Liver (tissue), 3 donors: ENCODE measurements at regions not wholly inside any gene's neighbourhood (a gene's known extent, or its start where the extent isn't known, plus 50 kb on each side); places are given as distances from the start of the nearest gene placed in this dataset.

Experiments
- CTCF ChIP-seq: fragments of 150-350 bp; IDR thresholded peaks from 2 replicates; pipeline ENCODE4 v1.5.1; 2017; ENCODE audit warnings: improper control_type of control experiment, low read depth, low read length; ENCODE audit not compliant: missing input control
- GABPA ChIP-seq, 2 donors: IDR thresholded peaks in 1 of 2; conservative IDR thresholded peaks in 1 of 2; 2 replicates each; pipeline ENCODE4 v1.6.1; 2016; ENCODE audit warnings: antibody characterized with exemption in 2 of 2, mild to moderate bottlenecking in 1 of 2, moderate library complexity in 1 of 2
- HNF4A ChIP-seq, 2 donors: conservative IDR thresholded peaks; 2 replicates each; pipeline ENCODE4 v1.6.1; 2016; ENCODE audit warnings: antibody characterized with exemption in 2 of 2, mild to moderate bottlenecking in 2 of 2
- MAX ChIP-seq: IDR thresholded peaks from 2 replicates; pipeline ENCODE4 v1.6.1; 2016; ENCODE audit warnings: antibody characterized with exemption
- NR2F2 ChIP-seq: IDR thresholded peaks from 2 replicates; pipeline ENCODE4 v1.6.1; 2016; ENCODE audit warnings: antibody characterized with exemption
- REST ChIP-seq: IDR thresholded peaks from 2 replicates; pipeline ENCODE4 v1.6.1; 2016; ENCODE audit warnings: antibody characterized with exemption, mild to moderate bottlenecking
- RXRA ChIP-seq, 2 donors: IDR thresholded peaks; 2 replicates each; pipeline ENCODE4 v1.6.1; 2017 to 2018; ENCODE audit warnings: antibody characterized with exemption in 2 of 2, mild to moderate bottlenecking in 1 of 2
- TAF1 ChIP-seq: conservative IDR thresholded peaks from 2 replicates; pipeline ENCODE4 v1.6.1; 2016; ENCODE audit warnings: antibody characterized with exemption, mild to moderate bottlenecking
- YY1 ChIP-seq: IDR thresholded peaks from 2 replicates; pipeline ENCODE4 v1.6.1; 2016; ENCODE audit warnings: antibody characterized with exemption, mild to moderate bottlenecking
- ZBTB33 ChIP-seq: IDR thresholded peaks from 2 replicates; pipeline ENCODE4 v1.6.1; 2016; ENCODE audit warnings: antibody characterized with exemption
- donor health status: healthy.
- donor health status: healthy.

GRCh38 chrX:124230655-124231450 lies 101.6 kb upstream of the TEX13D start:
- TF ChIP-seq RXRA (IDR thresholded peaks at IDR 0.05) (no peak), CTCF (no peak), GABPA (IDR thresholded peaks at IDR 0.05 in 1 of 2, conservative IDR thresholded peaks at IDR 0.05 in 1 of 2) (no peak), NR2F2 (no peak), MAX (no peak), YY1 (no peak), REST (no peak), HNF4A (conservative IDR thresholded peaks at IDR 0.05) (no peak), ZBTB33 (no peak), TAF1 (no peak)
